Progenitor cell of endocrine pancreas (in vitro differentiated cells): ENCODE measurements at regions not wholly inside any gene's neighbourhood (a gene's known extent, or its start where the extent isn't known, plus 50 kb on each side); places are given as distances from the start of the nearest gene placed in this dataset.

Experiments used
- DNase-seq: peaks from one replicate; pipeline ENCODE4 v3.0.0; 2021; ENCODE audit warnings: low spot score; ENCODE audit not compliant: unreplicated experiment
- H3K27ac Mint-ChIP-seq: 2 replicates; pipeline ENCODE4 v1.8.0; 2021; ENCODE audit warnings: mild to moderate bottlenecking, moderate library complexity, mixed read lengths
- H3K27me3 Mint-ChIP-seq: 2 replicates; pipeline ENCODE4 v1.8.0; 2021; ENCODE audit warnings: mixed read lengths
- H3K36me3 Mint-ChIP-seq: 2 replicates; pipeline ENCODE4 v1.8.0; 2022; ENCODE audit warnings: mixed read lengths; ENCODE audit not compliant: insufficient read depth
- H3K4me1 Mint-ChIP-seq: 2 replicates; pipeline ENCODE4 v1.8.0; 2021; ENCODE audit warnings: low read depth, mixed read lengths
- H3K4me3 Mint-ChIP-seq: 2 replicates; pipeline ENCODE4 v1.8.0; 2021; ENCODE audit warnings: low read depth, mild to moderate bottlenecking, moderate library complexity, mixed read lengths
- H3K9me3 Mint-ChIP-seq: 2 replicates; pipeline ENCODE4 v1.8.0; 2021; ENCODE audit warnings: low read depth, mixed read lengths
- TF ChIP-seq, protein P1 (sequence below): fragments of 200-600 bp; sonication (generic); IDR thresholded peaks from one replicate; pipeline ENCODE4 v1.5.0; 2021; ENCODE audit warnings: antibody characterized with exemption, mild to moderate bottlenecking; ENCODE audit not compliant: unreplicated experiment

DNA sequence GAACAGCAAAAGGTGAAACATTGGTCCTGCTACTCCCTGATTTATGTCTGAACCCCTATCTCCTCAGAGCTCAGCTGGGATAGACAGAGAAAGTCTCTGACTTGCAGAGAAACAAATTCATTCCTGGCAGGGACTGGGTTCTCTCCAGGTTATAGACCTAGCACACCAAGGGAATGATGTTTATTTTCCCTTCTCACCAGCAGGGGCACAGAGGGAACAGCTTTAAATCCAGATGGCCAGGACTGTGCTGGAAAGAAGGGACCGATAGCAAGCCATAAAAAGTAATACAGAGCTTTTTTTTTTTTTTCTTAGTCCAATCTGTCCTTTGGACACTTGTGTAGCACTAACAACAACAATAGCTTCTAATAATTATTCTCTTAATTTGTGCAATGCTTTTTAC, 141.1 kb upstream of the C9orf72 start:
- H3K4me3 Mint-ChIP-seq: no peak overlapping the region
- TF ChIP-seq, protein P1, sequence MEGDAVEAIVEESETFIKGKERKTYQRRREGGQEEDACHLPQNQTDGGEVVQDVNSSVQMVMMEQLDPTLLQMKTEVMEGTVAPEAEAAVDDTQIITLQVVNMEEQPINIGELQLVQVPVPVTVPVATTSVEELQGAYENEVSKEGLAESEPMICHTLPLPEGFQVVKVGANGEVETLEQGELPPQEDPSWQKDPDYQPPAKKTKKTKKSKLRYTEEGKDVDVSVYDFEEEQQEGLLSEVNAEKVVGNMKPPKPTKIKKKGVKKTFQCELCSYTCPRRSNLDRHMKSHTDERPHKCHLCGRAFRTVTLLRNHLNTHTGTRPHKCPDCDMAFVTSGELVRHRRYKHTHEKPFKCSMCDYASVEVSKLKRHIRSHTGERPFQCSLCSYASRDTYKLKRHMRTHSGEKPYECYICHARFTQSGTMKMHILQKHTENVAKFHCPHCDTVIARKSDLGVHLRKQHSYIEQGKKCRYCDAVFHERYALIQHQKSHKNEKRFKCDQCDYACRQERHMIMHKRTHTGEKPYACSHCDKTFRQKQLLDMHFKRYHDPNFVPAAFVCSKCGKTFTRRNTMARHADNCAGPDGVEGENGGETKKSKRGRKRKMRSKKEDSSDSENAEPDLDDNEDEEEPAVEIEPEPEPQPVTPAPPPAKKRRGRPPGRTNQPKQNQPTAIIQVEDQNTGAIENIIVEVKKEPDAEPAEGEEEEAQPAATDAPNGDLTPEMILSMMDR: peak; percentile 48
- no peak overlapping the region for H3K27ac Mint-ChIP-seq
- peaks cover 2% of the 10 kb centered on the region for H3K9me3 Mint-ChIP-seq
- no peak for DNase-seq
- no peaks in the 10 kb centered on the region for H3K4me1 Mint-ChIP-seq
- H3K27me3 Mint-ChIP-seq: peaks cover 7% of the 10 kb centered on the region
- no peaks in the 10 kb centered on the region for H3K36me3 Mint-ChIP-seq

DNA sequence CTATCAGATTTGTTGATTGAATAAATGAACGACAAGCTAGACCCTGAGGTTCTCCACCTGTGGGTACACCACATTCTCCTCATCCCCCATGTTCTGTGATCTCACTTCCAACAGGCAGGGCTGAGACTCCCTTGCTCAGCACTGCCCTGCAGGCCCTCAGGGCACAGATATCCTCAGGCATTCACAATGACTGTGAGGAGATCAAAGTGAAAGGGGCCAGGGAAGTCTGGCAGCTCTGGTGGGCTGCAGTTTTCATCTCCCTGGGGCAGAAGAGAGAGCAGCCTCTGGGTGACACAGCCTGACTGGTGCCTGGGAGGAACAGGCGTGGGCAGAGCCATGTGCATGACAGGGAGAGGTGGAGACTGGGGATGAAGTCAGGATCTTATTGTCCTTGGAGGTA, 142.4 kb upstream of the C9orf72 start:
- DNase-seq: no peak
- Mint-ChIP-seq H3K27ac (no peak overlapping the region), H3K4me1 (no peaks in the 10 kb centered on the region), H3K9me3 (no peaks in the 10 kb centered on the region), H3K4me3 (no peak overlapping the region), H3K36me3 (no peaks in the 10 kb centered on the region), H3K27me3 (peaks cover 7% of the 10 kb centered on the region)
- TF ChIP-seq, protein P1: no peak

DNA sequence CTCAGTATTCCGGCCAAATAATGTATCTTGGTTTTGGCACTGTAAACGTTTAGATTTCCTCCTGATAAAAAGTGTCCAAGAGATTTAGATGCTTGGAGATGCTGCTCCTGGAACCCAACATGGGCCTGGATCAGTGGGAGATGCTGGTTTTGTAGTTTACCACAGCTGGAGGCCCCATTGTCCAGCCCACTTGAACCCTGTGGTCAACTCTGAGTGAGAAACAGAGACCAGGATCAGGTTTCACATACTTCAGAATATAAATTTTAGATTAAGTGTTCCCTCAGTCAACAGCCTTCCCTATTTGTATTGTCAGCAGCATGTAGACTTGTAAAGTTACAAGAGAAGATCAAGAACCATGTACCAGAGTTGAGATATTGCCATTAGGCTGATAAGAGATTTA, 144.7 kb upstream of the C9orf72 start:
- Mint-ChIP-seq H3K4me1 (no peaks in the 10 kb centered on the region), H3K36me3 (no peaks in the 10 kb centered on the region)
- TF ChIP-seq, protein P1: no peak

DNA sequence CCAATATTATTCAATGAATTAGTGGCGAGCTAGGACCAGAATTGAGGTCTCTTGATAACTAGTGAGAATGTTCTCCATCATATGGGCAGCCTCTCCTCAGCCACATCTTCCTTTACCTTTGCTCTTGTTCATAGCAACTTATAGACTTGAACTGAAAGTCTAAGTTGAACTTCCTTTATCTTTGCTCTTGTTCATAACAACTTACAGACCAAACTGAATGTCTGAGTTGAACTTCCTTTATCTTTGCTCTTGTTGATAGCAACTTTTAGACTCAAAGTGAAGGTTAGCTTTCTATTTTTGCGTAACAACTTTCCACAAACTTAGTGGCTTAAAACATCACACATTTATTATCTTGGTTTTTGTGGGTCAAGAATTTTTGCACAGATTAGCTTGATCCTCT, 146.4 kb upstream of the C9orf72 start:
- Mint-ChIP-seq H3K4me1 (no peaks in the 10 kb centered on the region), H3K36me3 (no peaks in the 10 kb centered on the region), H3K4me3 (no peak overlapping the region), H3K9me3 (no peaks in the 10 kb centered on the region), H3K27me3 (peaks cover 7% of the 10 kb centered on the region), H3K27ac (no peak overlapping the region)
- no peak for DNase-seq
- TF ChIP-seq, protein P1: no peak

More for the DNA sequence above, 144.7 kb upstream of the C9orf72 start:
- DNase-seq: no peak
- Mint-ChIP-seq H3K27me3 (peaks cover 7% of the 10 kb centered on the region), H3K9me3 (no peaks in the 10 kb centered on the region), H3K4me3 (no peak overlapping the region), H3K27ac (no peak overlapping the region)

DNA sequence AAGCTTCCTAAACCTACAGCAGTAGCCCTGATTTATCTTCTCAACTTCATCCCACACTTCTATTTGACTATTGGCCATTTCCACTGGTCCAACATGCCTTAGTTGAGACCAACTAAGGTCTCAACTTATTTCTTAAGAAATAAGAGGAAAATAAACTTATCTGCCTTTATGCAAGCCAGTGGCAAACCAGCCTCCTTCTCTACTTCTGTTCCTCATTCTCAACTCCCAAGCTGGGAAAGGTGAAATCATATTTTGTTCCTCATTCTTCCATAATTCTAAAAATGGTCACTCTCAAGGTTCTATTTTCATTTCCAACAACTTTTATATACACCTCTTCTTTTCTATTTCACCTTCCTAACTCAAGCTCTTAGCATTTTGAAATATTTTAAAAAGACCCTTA, 149.6 kb upstream of the C9orf72 start:
- Mint-ChIP-seq H3K4me3 (no peak overlapping the region), H3K36me3 (no peaks in the 10 kb centered on the region), H3K27ac (no peak overlapping the region), H3K4me1 (peaks cover 6% of the 10 kb centered on the region), H3K9me3 (no peaks in the 10 kb centered on the region), H3K27me3 (no peaks in the 10 kb centered on the region)
- TF ChIP-seq, protein P1: no peak
- DNase-seq: no peak
